ENCODE measurements at regions not wholly inside any gene's neighbourhood (a gene's known extent, or its start where the extent isn't known, plus 50 kb on each side); places are given as distances from the start of the nearest gene placed in this dataset.

DNA sequence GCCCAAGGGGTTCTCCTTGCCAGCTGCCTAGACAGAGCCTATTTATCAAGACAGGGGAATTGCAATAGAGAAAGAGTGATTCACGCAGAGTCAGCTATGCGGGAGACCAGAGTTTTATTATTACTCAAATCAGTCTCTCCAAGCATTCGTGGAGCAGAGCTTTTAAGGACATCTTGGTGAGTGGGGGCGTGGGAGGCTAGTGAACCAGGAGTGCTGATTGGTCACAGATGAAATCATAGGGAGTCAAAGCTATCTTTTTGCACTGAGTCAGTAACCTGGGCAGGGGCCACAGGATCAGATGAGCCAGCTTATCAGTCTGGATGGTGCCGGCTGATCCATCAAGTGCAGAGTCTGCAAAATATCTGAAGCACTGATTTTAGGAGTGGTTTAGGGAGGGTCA, 64.8 kb upstream of the MRPS6 start:
- no peak overlapping the region for H3K4me3 ChIP-seq (ENCODE audit: low read depth, low read length)
- DNase-seq (ENCODE audit: low read depth, low spot score), result no peak
- TF ChIP-seq, protein P1, sequence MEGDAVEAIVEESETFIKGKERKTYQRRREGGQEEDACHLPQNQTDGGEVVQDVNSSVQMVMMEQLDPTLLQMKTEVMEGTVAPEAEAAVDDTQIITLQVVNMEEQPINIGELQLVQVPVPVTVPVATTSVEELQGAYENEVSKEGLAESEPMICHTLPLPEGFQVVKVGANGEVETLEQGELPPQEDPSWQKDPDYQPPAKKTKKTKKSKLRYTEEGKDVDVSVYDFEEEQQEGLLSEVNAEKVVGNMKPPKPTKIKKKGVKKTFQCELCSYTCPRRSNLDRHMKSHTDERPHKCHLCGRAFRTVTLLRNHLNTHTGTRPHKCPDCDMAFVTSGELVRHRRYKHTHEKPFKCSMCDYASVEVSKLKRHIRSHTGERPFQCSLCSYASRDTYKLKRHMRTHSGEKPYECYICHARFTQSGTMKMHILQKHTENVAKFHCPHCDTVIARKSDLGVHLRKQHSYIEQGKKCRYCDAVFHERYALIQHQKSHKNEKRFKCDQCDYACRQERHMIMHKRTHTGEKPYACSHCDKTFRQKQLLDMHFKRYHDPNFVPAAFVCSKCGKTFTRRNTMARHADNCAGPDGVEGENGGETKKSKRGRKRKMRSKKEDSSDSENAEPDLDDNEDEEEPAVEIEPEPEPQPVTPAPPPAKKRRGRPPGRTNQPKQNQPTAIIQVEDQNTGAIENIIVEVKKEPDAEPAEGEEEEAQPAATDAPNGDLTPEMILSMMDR (IDR thresholded peaks at IDR 0.05; ENCODE audit: insufficient read depth, low read length, missing control alignments), result no peak
- ChIA-PET CTCF (interaction anchor here (0.8 kb wide), 1 partner anchor 8 kb away, joined by 3 read pairs; no protein-coding TSS in a partner anchor), POLR2A (no interaction called here)

DNA sequence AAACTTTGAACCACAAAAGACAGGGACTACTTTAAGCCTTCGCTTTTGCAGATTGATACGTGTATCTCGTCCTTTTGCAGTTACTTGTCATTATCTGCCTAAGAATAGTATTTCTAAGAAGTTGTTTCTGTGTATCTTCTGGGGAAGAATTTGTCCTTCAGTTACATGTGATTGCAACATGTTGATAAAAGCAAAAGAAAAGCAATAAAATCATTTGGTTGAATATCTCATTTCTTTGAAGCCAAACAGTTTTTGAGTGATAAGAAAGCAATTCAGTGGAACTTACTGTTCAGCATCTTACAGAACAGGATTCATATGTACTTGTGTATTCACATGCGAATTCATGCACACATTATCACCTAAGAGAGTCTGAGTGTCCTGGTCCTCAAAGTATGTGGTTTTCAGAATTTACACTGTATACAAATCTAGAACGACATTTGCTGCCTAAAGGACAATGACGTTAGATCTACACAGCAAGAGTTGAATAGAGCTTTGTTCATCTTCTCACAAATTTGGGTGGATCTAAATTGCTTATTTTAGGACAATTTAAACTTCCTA, 66.7 kb upstream of the MRPS6 start:
- ChIA-PET CTCF (no interaction called here), POLR2A (no interaction called here)
- H3K4me3 ChIP-seq (ENCODE audit: low read depth, low read length), result no peak overlapping the region
- TF ChIP-seq, protein P1 (IDR thresholded peaks at IDR 0.05; ENCODE audit: insufficient read depth, low read length, missing control alignments), result no peak
- DNase-seq (ENCODE audit: low read depth, low spot score), result no peak

DNA sequence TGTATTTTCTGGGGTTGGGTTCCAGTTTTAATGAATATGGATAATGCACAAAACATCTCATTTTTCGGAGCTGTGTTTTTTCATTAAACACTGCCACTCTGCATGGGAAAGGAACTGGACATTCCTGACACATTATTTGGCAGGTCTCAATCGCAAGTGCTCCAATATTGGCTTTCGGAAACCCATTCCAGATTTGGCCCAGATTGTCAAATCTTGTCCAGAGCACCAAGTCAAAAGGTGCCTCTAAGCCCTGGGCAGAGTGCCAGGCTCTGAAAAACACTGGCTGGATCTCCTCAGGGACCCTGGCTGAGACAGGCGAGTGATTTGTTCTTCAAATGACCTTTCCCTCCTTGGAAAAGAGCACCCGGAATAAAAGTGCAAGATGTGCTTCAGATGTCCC, 68.4 kb upstream of the MRPS6 start:
- CTCF ChIA-PET, result no interaction called here
- no peak for DNase-seq (ENCODE audit: low read depth, low spot score)
- H3K4me3 ChIP-seq (ENCODE audit: low read depth, low read length), result no peak overlapping the region
- POLR2A ChIA-PET, result no interaction called here
- TF ChIP-seq, protein P1 (IDR thresholded peaks at IDR 0.05; ENCODE audit: insufficient read depth, low read length, missing control alignments), result no peak

DNA sequence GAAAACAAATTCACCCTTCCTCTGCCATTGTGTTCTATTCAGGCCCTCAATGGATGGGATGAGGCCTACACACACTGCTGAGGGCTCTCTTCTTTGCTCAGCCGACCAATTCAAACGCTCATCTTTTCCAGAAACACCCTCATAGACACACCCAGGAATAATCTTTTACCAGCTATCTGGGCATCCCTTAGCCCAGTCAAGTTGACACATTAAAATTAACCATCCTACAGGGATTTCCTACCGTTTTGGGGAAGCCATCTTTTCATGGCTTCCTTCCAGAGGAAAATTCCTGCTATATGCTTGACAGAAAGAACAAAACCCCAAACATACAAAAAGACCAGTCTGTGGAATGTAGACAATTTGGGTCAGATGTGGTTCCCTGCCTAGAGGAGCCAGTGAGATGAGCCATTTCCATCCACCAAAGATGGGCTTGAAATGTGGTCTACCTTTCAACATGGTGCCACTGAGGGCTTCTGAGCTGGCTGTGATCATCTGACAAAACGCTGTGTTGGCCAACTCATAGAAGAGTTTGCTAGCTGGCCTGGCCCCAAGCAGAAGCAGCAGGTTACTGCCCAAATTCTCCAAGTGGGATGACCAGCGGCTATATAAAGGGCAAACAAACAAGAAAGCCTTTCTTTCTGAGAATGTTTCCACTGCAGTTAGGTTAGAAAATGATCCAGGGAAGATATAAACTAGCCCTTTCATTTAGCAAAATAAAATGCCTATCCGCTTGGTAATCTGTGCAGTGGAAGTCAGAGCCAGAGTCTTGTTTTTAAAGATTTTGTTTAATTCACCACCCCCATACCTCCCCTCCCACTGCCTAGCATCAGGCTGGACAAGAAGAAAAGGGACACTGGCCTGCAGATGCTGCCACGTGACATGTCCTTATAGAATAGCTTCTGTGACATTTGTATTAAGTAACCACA, 69.1 kb upstream of the MRPS6 start:
- no peak overlapping the region for H3K4me3 ChIP-seq (ENCODE audit: low read depth, low read length)
- ChIA-PET CTCF (no interaction called here), POLR2A (no interaction called here)
- TF ChIP-seq, protein P1 (IDR thresholded peaks at IDR 0.05; ENCODE audit: insufficient read depth, low read length, missing control alignments), result no peak
- DNase-seq (ENCODE audit: low read depth, low spot score), result no peak

DNA sequence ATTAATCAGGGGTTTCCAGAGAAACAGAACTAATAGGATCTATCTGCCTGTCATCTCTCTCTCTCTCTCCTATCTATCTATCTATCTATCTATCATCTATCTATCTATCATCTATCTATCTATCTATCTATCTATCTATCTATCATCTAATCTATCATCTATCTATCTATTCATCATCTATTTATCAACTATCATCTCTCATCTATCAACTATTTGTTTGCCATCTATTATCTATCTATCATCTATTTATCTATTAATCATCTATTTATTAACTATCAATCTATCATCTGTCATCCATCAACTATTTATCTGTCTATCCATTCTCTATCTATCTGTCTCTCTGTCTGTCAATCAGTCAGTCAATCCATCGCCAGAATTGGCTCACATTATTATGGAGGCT, 70.0 kb upstream of the MRPS6 start:
- POLR2A ChIA-PET, result no interaction called here
- CTCF ChIA-PET, result no interaction called here
- no peak overlapping the region for H3K4me3 ChIP-seq (ENCODE audit: low read depth, low read length)
- DNase-seq (ENCODE audit: low read depth, low spot score), result no peak
- TF ChIP-seq, protein P1 (IDR thresholded peaks at IDR 0.05; ENCODE audit: insufficient read depth, low read length, missing control alignments), result no peak

DNA sequence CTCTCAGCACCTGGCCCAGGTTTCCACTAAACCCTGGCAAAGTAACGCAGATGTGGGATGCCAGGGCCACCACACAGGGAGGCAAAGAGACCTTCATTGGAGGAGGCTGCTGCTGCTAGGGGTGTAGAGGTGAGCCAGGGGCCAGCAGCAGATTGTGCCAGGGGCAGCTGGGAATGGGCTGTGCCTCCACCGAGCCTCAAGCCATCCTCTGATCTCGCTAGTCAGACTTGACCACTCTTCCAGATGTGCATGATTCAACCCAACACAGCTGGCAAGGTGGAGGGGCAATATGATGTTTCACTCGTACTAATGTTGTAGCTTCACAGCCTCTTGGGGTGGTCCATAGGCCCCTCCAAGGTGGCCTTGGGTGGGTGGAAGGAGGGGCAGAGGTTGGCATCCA, 73.0 kb upstream of the MRPS6 start:
- H3K4me3 ChIP-seq (ENCODE audit: low read depth, low read length), result no peak overlapping the region
- ChIA-PET CTCF (interaction anchor here (1.7 kb wide), 1 partner anchor 9 kb away, joined by 4 read pairs; no protein-coding TSS in a partner anchor), POLR2A (no interaction called here)
- DNase-seq (ENCODE audit: low read depth, low spot score), result no peak
- TF ChIP-seq, protein P1 (IDR thresholded peaks at IDR 0.05; ENCODE audit: insufficient read depth, low read length, missing control alignments), result no peak

Data from AG04449 (cell line).